Suppressor macrophage (primary cell): ENCODE measurements at regions not wholly inside any gene's neighbourhood (a gene's known extent, or its start where the extent isn't known, plus 50 kb on each side); places are given as distances from the start of the nearest gene placed in this dataset.

Experiments
- DNase-seq, 4 experiments: peaks; one replicate each; pipeline ENCODE4 v3.0.0-alpha.2; 2020 to 2022

DNA sequence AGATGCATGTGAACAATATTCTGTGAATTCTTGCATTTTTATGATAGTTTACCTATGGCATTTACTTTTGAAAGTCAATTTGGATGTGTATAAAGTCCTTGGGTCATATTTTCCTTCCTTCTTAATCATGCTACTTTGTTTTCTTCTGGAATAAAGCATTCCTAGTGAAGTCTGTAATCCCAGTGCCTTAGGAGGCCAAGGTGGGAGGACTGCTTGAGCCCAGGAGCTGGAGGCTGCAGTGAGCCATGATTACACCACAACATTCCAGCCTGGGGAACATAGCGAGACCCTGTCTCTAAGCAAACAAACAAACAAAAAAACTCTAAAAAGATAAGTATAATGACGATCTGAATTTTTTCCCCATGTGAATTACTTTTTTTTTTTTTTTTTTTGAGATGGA, 69.7 kb upstream of the SYNCRIP start:
- no peak for DNase-seq

GRCh38 chr6:85707515-85708145, 64.9 kb upstream of the SYNCRIP start:
- DNase-seq, result peak in 2 of 4 experiments; percentile 24 to 29

GRCh38 chr6:85706272-85706671, 63.6 kb upstream of the SYNCRIP start:
- DNase-seq, result no peak

DNA sequence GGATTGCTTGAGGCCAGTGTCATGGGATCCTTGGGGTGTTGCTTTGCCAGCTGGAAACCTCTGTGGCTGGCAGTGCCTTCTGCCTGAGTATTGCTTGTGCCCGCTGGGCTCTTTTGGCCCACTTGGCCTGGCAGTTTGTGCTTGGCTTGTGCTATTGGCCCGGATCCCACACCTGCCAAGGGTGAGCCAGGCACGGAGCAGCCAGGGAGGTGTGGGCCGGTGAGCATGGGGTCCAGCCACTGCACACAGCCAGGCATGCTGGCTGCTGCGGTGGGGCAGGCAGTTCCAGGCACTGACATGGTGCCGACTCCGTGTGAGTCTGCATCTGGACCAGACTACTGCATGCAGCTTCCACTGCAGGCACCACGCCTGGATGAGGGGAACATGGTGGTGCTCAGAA, 62.5 kb upstream of the SYNCRIP start:
- DNase-seq, result no peak

- peak in 1 of 4 experiments; percentile 6 for DNase-seq
Observed at GRCh38 chr6:85703406-85703805, 60.7 kb upstream of the SYNCRIP start.
